ENCODE measurements at regions not wholly inside any gene's neighbourhood (a gene's known extent, or its start where the extent isn't known, plus 50 kb on each side); places are given as distances from the start of the nearest gene placed in this dataset.

DNA sequence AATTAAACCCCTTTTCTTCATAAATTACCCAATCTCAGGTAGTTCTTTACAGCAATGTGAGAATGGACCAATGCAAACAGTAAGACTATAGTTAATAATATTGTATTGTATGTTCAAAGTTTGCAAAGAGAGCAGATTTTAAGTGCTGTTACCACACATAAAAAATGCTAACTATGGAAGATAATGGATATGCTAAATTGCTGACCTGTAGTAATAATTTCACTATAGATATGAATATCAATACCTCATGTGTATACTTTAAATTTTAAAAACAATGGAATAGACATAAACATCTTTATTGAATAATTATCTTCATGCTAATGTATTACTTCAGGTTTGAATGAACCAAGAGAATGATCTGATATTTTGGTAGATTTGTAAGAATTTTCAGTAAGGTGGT, 552.4 kb upstream of the CHRM3 start:
- Histone ChIP-seq H3K27ac (ENCODE audit: low read depth, low read length) (no peak overlapping the region), H3K4me3 (ENCODE audit: low read depth, low read length) (no peak overlapping the region), H3K27me3 (ENCODE audit: control insufficient read depth, insufficient read depth, low read length) (no peaks in the 10 kb centered on the region), H3K9me3 (ENCODE audit: control insufficient read depth, insufficient read depth, low read length) (peaks cover 23% of the 10 kb centered on the region)
- TF ChIP-seq, protein P1, sequence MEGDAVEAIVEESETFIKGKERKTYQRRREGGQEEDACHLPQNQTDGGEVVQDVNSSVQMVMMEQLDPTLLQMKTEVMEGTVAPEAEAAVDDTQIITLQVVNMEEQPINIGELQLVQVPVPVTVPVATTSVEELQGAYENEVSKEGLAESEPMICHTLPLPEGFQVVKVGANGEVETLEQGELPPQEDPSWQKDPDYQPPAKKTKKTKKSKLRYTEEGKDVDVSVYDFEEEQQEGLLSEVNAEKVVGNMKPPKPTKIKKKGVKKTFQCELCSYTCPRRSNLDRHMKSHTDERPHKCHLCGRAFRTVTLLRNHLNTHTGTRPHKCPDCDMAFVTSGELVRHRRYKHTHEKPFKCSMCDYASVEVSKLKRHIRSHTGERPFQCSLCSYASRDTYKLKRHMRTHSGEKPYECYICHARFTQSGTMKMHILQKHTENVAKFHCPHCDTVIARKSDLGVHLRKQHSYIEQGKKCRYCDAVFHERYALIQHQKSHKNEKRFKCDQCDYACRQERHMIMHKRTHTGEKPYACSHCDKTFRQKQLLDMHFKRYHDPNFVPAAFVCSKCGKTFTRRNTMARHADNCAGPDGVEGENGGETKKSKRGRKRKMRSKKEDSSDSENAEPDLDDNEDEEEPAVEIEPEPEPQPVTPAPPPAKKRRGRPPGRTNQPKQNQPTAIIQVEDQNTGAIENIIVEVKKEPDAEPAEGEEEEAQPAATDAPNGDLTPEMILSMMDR (IDR thresholded peaks at IDR 0.05; ENCODE audit: low read depth, low read length) = no peak
- DNase-seq (ENCODE audit: low read depth, low spot score) = no peak
- ChIA-PET POLR2A (no interaction called here), CTCF (no interaction called here)

DNA sequence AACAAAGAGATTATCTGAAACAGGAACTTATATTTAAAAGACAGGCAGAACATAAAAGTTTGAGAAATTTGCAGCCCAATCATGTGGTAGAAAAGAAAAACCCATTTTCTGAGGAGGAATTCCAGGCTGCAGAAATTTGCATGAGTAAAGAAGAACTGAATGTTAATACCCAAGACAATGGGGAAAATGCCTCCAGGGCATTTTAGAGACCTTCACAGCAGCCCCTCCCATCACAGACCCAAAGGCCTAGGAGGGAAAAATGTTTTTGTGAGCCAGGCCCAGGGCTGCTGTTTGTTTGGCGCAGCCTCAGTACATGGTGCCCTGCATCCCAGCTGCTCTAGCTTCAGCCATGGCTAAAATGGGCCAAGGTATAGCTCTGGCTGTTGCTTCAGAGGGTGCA, 554.3 kb upstream of the CHRM3 start:
- POLR2A ChIA-PET = no interaction called here
- CTCF ChIA-PET = no interaction called here
- Histone ChIP-seq H3K27ac (ENCODE audit: low read depth, low read length) (no peak overlapping the region), H3K27me3 (ENCODE audit: control insufficient read depth, insufficient read depth, low read length) (no peaks in the 10 kb centered on the region), H3K9me3 (ENCODE audit: control insufficient read depth, insufficient read depth, low read length) (peaks cover 26% of the 10 kb centered on the region), H3K4me3 (ENCODE audit: low read depth, low read length) (no peak overlapping the region)
- TF ChIP-seq, protein P1 (IDR thresholded peaks at IDR 0.05; ENCODE audit: low read depth, low read length) = no peak
- no peak for DNase-seq (ENCODE audit: low read depth, low spot score)

DNA sequence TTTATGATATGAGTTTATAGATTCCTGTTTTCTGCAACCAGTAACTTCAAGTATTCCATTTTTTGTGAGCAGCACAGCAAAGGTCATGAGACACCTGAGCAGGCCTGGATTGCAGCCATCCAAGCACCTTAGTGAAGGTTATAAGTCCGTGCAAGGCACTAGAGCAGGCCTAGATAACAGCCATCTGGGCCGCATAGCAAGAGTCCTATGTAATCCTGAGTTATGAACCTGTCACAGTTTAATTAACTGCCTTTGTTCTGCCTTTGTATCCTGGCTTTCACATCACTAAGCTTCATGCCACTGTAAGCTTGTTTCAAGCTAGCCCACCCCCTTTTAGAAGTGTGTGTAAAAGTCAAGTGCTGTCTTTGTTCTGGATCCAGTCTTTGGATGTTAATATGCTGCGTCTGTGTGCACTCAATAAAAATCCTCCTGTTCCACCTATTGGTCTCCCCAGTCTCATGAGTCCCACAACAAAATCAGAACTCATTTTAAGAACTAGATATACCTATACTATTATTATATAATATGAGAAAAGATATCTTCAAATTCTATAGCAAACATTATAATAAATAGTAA, 556.2 kb upstream of the CHRM3 start:
- POLR2A ChIA-PET = no interaction called here
- TF ChIP-seq, protein P1 (IDR thresholded peaks at IDR 0.05; ENCODE audit: low read depth, low read length) = no peak
- Histone ChIP-seq H3K4me3 (ENCODE audit: low read depth, low read length) (no peak overlapping the region), H3K9me3 (ENCODE audit: control insufficient read depth, insufficient read depth, low read length) (peaks cover 24% of the 10 kb centered on the region), H3K27me3 (ENCODE audit: control insufficient read depth, insufficient read depth, low read length) (no peaks in the 10 kb centered on the region), H3K27ac (ENCODE audit: low read depth, low read length) (no peak overlapping the region)
- no peak for DNase-seq (ENCODE audit: low read depth, low spot score)
- CTCF ChIA-PET = no interaction called here

DNA sequence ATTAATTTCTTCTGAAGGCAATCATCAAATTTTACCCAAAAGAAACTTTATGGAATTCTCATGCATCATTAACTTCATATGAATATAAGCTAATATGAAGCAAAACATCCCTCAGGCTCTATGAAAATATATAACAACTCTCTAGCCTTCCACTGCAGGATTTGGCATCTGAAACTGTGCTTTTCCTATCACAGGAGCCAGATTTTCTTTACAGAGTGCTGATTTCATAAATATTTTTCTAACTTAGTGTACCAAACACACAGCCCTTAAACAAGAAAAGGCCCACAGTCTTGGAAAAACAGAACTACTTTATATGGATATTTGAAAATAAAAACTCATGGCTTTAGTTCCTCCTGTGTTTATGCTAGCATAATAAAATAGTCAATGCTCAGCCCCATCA, 559.5 kb upstream of the CHRM3 start:
- DNase-seq (ENCODE audit: low read depth, low spot score) = no peak
- H3K9me3 ChIP-seq (ENCODE audit: control insufficient read depth, insufficient read depth, low read length) = peaks cover 11% of the 10 kb centered on the region; the same call in 1 of the 2 replicates
- no peak overlapping the region for H3K27ac ChIP-seq (ENCODE audit: low read depth, low read length)
- TF ChIP-seq, protein P1 (IDR thresholded peaks at IDR 0.05; ENCODE audit: low read depth, low read length) = no peak
- ChIA-PET POLR2A (no interaction called here), CTCF (no interaction called here)
- H3K4me3 ChIP-seq (ENCODE audit: low read depth, low read length) = no peak overlapping the region
- H3K27me3 ChIP-seq (ENCODE audit: control insufficient read depth, insufficient read depth, low read length) = no peaks in the 10 kb centered on the region

DNA sequence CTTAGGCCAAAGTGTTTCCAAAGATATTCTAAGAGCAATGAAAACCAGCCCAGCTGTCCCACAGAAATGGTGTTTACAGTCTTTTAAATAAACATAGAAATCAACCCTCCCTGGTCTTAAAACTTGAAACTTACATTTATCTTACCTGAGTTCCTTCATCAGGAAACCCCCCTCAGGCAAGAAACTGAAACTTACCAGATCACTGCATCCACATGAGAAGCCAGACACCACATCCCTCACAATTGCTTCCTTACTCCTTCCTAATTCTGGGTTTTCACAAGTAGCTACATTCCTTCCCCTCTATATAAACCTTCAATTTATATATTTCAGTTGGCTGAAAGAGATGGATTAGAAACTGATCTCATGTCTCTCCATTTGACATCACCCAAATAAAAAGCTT, 563.0 kb upstream of the CHRM3 start:
- H3K27me3 ChIP-seq (ENCODE audit: control insufficient read depth, insufficient read depth, low read length) = no peaks in the 10 kb centered on the region
- DNase-seq (ENCODE audit: low read depth, low spot score) = no peak
- ChIA-PET CTCF (no interaction called here), POLR2A (no interaction called here)
- no peak overlapping the region for H3K27ac ChIP-seq (ENCODE audit: low read depth, low read length)
- H3K9me3 ChIP-seq (ENCODE audit: control insufficient read depth, insufficient read depth, low read length) = peaks cover 4% of the 10 kb centered on the region
- TF ChIP-seq, protein P1 (IDR thresholded peaks at IDR 0.05; ENCODE audit: low read depth, low read length) = no peak
- H3K4me3 ChIP-seq (ENCODE audit: low read depth, low read length) = no peak overlapping the region
